ENCODE measurements at regions not wholly inside any gene's neighbourhood (a gene's known extent, or its start where the extent isn't known, plus 50 kb on each side); places are given as distances from the start of the nearest gene placed in this dataset.

DNA sequence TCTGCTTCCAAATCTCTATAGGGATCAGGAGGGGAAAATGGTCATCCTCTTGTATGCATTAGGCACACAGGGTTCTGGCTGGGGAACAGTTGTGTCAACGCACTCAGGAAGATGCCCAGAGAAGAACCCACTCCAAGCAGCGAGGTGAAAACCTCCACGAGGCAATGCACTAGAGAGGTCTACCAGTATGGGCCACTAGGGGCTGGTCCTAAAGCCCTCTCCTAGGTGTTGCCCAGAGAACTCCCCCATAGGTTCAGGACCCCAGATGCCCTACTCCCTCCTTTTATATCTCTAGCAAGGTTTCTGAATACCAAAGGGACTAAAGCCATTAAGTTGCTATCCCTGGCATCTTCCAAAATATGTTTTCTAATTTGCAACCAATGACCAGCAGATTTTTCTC, 142.7 kb upstream of the NLGN4X start:
- ChIA-PET POLR2A (no interaction called here), CTCF (no interaction called here)
- Histone ChIP-seq H3K4me1 (ENCODE audit: control insufficient read depth, extremely low read depth, insufficient read depth, low read length) (no peaks in the 10 kb centered on the region), H3K9me3 (replicated peaks; ENCODE audit: control insufficient read depth, insufficient read depth, low read length) (no peaks in the 10 kb centered on the region), H3K27me3 (ENCODE audit: control insufficient read depth in 2 of 2, insufficient read depth in 2 of 2, low read length in 2 of 2) (no peaks in the 10 kb centered on the region), H4K20me1 (replicated peaks; ENCODE audit: control insufficient read depth, extremely low read depth, insufficient read depth, low read length) (no peaks in the 10 kb centered on the region), H3K4me2 (ENCODE audit: insufficient read depth, low read length) (no peak overlapping the region), H3K9me1 (replicated peaks; ENCODE audit: control insufficient read depth, extremely low read depth, insufficient read depth, low read length) (no peaks in the 10 kb centered on the region), H3K27ac (ENCODE audit: insufficient read depth, low read depth, low read length) (no peak overlapping the region), H3K4me3 (replicated peaks in 1 of 3; ENCODE audit: insufficient read depth in 1 of 3, low read depth in 1 of 3, low read length in 3 of 3) (no peak overlapping the region), H3K9ac (replicated peaks; ENCODE audit: extremely low read depth, insufficient read depth, low read length) (no peak overlapping the region), H3K36me3 (ENCODE audit: control insufficient read depth in 2 of 2, extremely low read depth in 1 of 2, insufficient read depth in 2 of 2, low read length in 2 of 2) (no peaks in the 10 kb centered on the region), H2AFZ (ENCODE audit: low read depth, low read length) (no peak overlapping the region), H3K79me2 (ENCODE audit: control insufficient read depth, insufficient read depth, low read length) (no peaks in the 10 kb centered on the region)
- dilution Hi-C loops (cut with MboI; ENCODE audit: extremely low pct_ligation_motif_present, low sequenced_read_pairs), result no loop called here
- no TSS peak for BruUV-seq (replicated peaks)
- TF ChIP-seq POLR2AphosphoS5 (IDR thresholded peaks at IDR 0.05; ENCODE audit: insufficient read depth, low read depth, low read length) (no peak), POLR2A (IDR thresholded peaks at IDR 0.05; ENCODE audit: low read depth, low read length) (no peak)
- intact Hi-C loops (cut with micrococcal nuclease), result no loop called here
- FAIRE-seq (no peak), DNase-seq (ENCODE audit: low read depth, low spot score) (no peak)

DNA sequence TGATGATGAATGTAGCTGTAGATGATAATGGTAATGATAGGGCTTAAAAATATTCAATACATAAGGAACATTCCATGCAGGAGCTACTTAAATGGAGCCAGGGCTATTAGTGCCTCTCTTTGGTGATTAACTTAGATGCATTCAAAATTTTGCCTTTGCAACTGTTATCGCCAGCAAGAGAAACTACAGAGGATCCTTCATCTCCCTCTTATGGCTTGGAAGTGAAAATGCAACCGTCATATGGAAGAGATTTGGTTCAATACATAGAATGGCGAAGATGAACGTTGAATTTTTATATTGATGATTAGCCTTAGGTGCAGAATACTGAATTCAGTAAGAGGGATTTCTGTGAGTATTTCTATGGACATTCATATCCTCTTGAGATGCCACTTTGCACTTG, 134.5 kb upstream of the NLGN4X start:
- no peak for DNase-seq (ENCODE audit: low read depth, low spot score)
- Histone ChIP-seq H3K9me1 (replicated peaks; ENCODE audit: control insufficient read depth, extremely low read depth, insufficient read depth, low read length) (no peaks in the 10 kb centered on the region), H3K4me1 (ENCODE audit: control insufficient read depth, extremely low read depth, insufficient read depth, low read length) (no peaks in the 10 kb centered on the region), H3K9me3 (replicated peaks; ENCODE audit: control insufficient read depth, insufficient read depth, low read length) (no peaks in the 10 kb centered on the region), H3K4me2 (ENCODE audit: insufficient read depth, low read length) (no peak overlapping the region), H3K36me3 (ENCODE audit: control insufficient read depth in 2 of 2, extremely low read depth in 1 of 2, insufficient read depth in 2 of 2, low read length in 2 of 2) (no peaks in the 10 kb centered on the region), H3K27ac (ENCODE audit: insufficient read depth, low read depth, low read length) (no peak overlapping the region), H3K4me3 (replicated peaks in 1 of 3; ENCODE audit: insufficient read depth in 1 of 3, low read depth in 1 of 3, low read length in 3 of 3) (no peak overlapping the region), H3K79me2 (ENCODE audit: control insufficient read depth, insufficient read depth, low read length) (no peaks in the 10 kb centered on the region), H4K20me1 (replicated peaks; ENCODE audit: control insufficient read depth, extremely low read depth, insufficient read depth, low read length) (no peaks in the 10 kb centered on the region), H3K27me3 (ENCODE audit: control insufficient read depth in 2 of 2, insufficient read depth in 2 of 2, low read length in 2 of 2) (no peaks in the 10 kb centered on the region), H3K9ac (replicated peaks; ENCODE audit: extremely low read depth, insufficient read depth, low read length) (no peak overlapping the region), H2AFZ (ENCODE audit: low read depth, low read length) (no peak overlapping the region)
- BruUV-seq (replicated peaks), result no TSS peak
- POLR2A ChIA-PET, result no interaction called here
- dilution Hi-C loops (cut with MboI; ENCODE audit: extremely low pct_ligation_motif_present, low sequenced_read_pairs) (no loop called here), intact Hi-C loops (cut with micrococcal nuclease) (no loop called here)
- no peak for FAIRE-seq
- CTCF ChIA-PET, result no interaction called here
- TF ChIP-seq MYC (IDR thresholded peaks at IDR 0.05; ENCODE audit: low read depth, low read length) (no peak), EZH2 (IDR thresholded peaks at IDR 0.05; ENCODE audit: borderline replicate concordance, low read depth, low read length, severe bottlenecking) (no peak), GATA2 (IDR thresholded peaks at IDR 0.05; ENCODE audit: insufficient read depth, insufficient read length, low read depth, low read length) (no peak), FOS (IDR thresholded peaks at IDR 0.05; ENCODE audit: borderline replicate concordance, insufficient read depth, low read length) (no peak), JUN (IDR thresholded peaks at IDR 0.05; ENCODE audit: borderline replicate concordance, insufficient read depth, insufficient read length, low read depth) (no peak), POLR2A (IDR thresholded peaks at IDR 0.05; ENCODE audit: low read depth, low read length) (no peak), POLR2AphosphoS5 (IDR thresholded peaks at IDR 0.05; ENCODE audit: insufficient read depth, low read depth, low read length) (no peak)
- TF ChIP-seq, protein P1, sequence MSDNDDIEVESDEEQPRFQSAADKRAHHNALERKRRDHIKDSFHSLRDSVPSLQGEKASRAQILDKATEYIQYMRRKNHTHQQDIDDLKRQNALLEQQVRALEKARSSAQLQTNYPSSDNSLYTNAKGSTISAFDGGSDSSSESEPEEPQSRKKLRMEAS (IDR thresholded peaks at IDR 0.05; ENCODE audit: insufficient read depth, insufficient read length), result no peak
- TF ChIP-seq, protein P2, sequence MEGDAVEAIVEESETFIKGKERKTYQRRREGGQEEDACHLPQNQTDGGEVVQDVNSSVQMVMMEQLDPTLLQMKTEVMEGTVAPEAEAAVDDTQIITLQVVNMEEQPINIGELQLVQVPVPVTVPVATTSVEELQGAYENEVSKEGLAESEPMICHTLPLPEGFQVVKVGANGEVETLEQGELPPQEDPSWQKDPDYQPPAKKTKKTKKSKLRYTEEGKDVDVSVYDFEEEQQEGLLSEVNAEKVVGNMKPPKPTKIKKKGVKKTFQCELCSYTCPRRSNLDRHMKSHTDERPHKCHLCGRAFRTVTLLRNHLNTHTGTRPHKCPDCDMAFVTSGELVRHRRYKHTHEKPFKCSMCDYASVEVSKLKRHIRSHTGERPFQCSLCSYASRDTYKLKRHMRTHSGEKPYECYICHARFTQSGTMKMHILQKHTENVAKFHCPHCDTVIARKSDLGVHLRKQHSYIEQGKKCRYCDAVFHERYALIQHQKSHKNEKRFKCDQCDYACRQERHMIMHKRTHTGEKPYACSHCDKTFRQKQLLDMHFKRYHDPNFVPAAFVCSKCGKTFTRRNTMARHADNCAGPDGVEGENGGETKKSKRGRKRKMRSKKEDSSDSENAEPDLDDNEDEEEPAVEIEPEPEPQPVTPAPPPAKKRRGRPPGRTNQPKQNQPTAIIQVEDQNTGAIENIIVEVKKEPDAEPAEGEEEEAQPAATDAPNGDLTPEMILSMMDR (IDR thresholded peaks at IDR 0.05; ENCODE audit: extremely low read depth in 1 of 2, insufficient read depth in 1 of 2, low read depth in 1 of 2, low read length in 2 of 2), result no peak
